NK-92 treated with Interleukin-12 subunit alpha and Interleukin-12 subunit beta, amount 100 ng/mL, for 24 hours (cell line): ENCODE measurements at regions not wholly inside any gene's neighbourhood (a gene's known extent, or its start where the extent isn't known, plus 50 kb on each side); places are given as distances from the start of the nearest gene placed in this dataset.
"Not testable (repeated sequence)": the region's sequence is repeated elsewhere in the genome, so short reads cannot be mapped to it uniquely, and the experiment has no call there.

Experiments used
- DNase-seq: peaks from one replicate; lab custom pipeline; 2025; lab: John Stamatoyannopoulos, UW

DNA sequence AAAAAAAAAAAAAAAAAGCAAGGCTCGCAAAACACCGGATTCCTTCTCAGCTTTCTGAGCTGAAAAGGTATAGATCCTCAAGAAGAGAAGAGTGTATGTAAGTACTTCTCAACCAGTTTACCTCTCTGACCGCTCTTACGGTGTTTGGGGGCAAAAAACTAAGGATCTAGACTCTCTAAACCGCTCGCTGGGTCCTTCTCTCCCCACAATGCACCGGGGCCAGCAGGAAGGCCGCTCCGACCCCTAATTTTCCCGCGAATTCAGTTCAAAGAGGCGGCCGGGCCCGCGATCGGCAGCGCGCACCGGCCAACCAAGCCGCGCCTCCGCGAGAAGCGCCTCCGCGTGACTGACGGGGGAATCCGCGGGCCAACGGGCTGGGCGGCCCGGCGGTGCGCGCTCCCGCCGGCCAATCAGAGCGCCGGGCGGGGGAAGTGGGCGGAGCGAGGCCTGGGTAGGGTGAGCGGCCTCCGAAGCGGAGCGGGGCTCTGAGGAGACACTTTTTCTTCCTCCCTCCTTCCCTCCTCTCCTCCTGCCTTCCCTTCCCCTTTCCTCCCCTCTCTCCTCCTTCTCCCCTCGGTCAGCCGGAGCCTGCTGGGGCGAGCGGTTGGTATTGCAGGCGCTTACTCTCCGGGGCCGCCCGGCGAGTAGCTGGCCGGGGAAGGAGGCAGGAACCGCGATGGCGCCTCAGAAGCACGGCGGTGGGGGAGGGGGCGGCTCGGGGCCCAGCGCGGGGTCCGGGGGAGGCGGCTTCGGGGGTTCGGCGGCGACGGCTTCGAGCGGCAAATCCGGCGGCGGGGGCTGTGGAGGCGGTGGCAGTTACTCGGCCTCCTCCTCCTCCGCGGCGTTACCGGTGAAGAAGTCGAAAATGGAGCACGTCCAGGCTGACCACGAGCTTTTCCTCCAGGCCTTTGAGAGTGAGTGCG is 93.0 kb downstream of the CRLF3 start:
- DNase-seq: peak; percentile 71

DNA sequence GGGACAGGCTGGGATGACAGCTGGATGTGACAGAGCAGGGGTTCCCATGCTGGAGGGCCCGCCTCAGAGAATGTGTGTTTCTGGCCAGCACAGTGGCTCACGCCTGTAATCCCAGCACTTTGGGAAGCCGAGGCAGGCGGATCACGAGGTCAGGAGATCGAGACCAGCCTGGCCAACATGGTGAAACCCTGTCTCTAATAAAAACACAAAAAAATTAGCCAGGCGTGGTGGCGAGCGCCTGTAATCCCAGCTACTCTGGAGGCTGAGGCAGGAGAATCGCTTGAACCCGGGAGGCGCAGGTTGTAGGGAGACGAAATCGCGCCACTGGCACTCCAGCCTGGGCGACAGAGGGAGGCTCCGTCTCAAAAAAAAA is 93.7 kb downstream of the CRLF3 start:
- not testable (repeated sequence) for DNase-seq

DNA sequence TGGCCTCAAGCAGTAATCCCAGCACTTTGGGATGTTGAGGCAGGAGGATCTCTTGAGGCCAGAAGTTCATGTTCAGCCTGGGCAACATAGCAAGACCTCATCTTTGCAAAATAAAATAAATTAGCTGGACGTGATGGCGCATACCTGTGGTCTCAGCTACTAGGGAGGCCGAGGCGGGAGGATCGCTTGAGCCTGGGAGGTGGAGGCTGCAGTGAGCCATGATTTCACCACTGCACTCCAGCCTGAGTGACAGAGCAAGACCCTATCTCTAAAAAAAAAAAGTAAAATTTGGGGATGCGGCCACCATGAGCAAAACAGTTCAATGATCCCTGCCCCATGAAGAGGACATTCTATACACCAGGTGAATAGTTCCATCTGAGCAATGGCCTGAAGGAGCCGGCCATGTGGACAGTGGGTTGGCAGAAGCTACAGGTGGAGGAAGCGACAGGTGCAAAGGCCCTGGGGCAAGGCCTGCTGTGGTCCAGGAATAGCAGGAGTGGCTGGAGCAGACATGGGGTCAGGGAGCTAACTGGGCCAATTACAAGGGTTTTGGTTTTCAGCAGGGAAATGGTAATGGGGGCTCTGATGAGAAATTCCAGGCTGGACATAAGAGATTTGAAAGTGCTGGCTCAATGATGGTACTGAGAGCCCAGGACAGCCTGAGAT is 94.2 kb downstream of the CRLF3 start:
- DNase-seq: not testable (repeated sequence)

DNA sequence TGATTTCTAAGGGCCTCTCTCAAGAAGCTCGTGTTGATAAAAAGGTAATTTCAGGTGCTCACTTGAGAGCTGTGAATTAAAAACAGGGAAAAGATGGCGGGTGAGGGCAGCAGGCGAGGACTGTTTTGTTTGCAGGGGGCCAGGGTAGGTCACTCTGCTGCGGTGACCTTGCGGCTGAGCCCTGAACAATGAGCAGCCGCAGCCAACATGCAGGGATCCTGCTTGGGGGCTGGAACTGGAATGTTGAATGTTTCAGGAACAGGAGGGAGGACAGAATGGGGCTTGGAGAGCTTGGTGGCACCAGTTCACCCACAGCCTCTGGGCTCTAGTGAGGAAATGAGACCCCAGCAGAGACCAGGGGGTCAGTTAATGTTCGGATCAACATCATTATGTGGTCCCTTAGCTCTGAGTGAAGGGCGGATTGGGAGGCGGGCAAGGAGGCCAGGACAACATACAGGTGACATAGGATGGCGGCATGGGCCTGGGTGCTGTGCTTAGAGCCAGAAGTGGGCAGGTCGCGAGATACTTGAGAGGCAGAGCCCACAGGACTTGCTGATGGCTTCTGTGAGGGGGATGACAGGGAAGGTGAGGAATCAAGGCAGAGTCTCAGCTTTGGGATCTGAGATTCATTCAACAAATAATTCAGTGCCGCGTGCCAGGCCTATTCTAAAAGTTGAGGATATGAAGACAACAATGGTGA is 94.9 kb downstream of the CRLF3 start:
- not testable (repeated sequence) for DNase-seq

DNA sequence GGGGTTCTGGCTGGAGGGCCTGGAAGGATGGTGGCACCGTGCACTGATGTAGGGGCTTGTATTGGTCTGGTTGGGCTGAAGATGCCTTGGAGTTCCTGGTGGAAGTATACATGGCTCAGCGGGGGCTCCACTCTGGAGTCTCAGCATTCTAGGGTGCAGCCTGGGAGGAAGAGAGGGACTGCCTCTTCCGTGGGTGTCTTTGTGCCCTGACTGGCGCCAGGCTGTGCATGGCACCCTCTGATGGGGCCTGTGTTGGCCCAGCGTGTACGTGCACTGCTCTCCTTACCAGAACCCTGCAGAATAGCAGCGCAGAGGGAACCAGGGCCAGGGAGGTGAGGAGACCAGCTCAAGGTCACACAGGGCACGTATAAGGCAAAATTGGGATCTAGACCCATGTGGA is 97.0 kb downstream of the CRLF3 start:
- not testable (repeated sequence) for DNase-seq

DNA sequence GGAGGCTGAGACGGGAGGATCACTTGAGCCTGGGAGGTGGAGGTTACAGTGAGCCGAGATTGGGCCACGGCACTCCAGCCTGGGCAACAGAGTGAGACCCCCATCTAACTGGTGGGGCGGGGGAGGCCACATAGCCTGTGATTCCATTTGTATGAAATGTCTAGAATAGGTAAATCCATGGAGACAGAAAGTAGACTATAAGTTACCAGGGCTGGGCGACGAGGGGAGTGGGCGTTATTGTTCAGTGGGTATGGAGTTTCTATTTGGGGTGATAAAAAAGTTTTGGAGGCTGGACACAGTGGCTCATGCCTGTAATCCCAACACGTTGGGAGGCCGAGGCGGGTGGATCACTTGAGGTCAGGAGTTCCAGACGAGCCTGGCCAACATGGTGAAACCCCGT is 97.8 kb downstream of the CRLF3 start:
- not testable (repeated sequence) for DNase-seq

DNA sequence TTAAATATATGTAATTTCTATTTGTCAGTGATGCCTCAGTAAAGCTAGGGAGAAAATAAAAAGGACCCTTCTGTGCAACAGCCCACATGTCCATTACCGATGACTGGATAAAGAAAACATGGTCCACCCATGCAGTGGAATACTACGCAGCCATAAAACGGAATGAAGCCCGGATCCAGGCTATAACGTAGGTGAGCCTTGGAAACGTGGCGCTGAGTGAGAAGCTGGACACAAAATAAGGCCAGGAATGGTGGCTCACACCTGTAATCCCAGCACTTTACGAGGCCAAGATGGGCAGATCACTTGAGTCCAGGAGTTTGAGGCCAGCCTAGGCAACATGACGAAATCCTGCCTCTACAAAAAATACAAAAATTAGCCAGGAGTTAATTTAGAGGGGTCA is 98.2 kb downstream of the CRLF3 start:
- not testable (repeated sequence) for DNase-seq

DNA sequence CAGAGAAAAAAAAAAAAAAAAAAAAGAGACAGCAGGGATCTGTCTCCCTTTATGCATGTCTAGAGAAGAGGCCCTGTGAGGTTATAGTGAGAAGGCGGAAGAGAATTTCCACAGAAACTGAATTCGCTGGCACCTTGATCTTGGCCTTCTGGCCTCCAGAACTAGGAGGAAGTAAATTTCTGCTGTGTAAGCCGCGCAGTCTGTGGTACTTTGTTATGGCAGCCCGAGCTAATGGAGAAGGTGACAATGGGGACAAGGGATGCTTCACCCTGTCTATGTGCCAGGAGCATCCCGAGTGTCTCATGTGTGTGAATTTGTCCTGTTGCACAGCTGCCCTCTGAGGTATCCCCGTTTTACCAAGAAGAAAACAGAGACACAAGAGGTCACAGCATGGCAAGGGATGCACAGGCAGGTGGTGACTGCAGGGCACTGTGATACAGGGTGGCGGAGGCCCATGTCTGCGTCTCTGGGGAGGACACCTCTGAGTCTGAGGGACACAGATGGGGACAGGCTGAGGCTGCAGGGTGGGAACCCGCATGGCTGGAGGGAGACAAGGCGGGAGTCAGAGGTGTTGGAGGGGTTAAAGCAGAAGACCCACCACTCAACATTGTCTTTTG is 100.3 kb downstream of the CRLF3 start:
- DNase-seq: not testable (repeated sequence)

DNA sequence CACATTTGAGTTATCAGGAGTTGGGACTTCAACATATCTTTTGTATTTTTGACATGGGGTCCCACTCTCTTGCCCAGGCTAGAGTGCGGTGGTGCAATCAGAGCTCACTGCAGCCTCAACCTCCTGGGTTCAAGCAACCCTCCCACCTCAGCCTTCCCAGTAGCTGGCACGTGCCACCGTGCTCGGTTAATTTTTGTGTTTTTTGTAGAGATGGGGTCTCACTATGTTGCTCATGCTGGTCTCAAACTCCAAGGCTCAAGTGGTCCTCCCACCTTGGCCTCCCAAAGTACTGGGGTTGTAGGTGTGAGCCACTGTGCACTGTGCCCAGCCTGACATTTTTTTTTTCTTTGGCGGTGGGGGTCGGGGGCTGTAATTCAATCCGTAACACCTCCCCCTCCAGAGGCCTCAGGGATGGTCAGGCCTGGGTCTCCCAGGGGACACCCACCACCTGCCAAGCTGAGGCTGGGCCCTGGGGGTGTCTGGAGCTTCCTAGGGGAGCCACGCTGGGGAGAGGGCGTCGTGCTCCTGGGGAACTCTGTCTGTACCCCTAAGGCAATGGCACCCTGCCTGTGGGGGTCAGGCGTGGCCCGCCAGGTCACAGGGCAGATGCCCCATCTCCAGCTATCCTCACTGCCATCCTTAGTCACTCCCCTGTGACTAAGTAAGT is 102.2 kb downstream of the CRLF3 start:
- DNase-seq: not testable (repeated sequence)

DNA sequence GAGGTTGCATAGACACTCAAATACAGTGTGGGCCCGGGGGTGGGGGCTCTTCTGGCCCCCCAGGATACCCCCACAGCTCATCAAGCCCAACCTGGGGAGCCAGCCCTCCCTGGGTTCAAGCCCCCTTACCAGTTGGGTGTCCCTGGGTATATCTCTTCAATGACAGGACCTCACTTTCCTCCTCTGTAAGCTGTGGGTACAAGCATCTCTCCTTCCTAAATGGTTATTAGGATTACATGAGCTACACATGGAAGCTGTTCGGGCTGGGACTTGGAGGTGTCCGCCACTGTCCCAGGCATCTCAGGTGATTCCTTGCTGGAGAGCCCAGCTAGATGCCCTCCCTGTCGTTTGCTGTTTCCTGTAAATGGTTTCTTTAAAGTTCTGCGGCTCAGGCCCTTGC is 103.5 kb downstream of the CRLF3 start:
- not testable (repeated sequence) for DNase-seq

DNA sequence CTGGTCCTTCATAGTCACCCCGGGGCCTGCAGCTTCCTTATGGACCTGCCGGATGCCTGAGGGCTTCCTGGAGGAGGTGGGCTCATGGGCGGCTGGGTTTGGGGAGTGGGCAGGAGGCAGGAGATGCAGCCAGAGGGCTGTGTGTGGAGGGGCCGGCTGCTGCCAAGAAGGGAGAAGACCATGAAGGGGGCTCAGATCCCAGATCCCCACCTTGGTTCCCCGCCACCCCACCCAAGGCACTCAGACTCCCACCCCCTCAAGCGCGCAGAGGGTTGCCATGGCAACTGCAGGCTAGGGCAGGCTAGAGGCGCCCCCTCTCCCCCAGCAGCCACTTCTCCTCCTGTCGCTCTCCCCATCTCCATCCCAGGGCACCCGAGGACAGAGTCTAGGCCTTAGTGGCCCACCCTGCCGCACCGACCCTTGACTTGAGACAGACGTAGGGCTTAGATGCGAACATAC is 104.5 kb downstream of the CRLF3 start:
- DNase-seq: no peak

DNA sequence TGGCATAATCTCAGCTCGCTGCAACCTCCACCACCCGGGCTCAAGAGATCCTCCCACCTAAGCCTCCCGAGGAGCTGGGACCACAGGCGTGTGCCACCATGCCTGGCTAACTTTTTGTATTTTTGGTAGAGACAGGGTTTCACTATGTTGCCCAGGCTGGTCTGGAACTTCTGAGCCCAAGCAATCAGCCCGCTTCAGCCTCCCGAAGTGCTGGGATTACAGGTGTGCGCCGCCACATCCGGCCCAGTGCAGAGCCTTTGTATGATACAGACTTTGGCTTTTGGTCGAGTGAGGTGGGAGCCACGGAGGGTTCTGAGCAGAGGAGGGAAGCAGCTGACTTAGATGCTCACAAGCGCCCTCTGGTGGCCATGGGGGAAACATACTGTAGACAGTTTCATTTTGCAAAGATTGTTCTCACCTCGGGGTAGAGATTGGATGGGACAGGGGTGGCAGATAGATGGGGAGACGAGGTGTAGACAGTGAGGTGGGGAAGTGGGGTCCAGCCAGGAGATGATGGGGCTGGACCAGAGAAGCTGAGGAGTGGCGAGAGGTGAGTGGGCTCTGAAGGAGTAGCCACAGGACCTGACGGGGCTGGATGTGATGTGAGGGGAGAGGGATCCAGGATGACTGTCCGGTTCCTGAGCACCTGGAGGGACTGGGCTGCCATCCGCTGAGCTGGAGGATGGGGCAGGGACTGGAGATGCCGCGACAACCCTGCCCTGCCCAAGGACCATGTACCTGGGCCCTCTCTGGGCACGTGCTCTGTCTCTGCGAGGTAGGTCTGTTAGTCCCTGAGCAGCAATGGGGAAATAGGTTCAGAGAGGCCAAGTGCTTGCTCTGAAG is 105.1 kb downstream of the CRLF3 start:
- peak; percentile 46 for DNase-seq

DNA sequence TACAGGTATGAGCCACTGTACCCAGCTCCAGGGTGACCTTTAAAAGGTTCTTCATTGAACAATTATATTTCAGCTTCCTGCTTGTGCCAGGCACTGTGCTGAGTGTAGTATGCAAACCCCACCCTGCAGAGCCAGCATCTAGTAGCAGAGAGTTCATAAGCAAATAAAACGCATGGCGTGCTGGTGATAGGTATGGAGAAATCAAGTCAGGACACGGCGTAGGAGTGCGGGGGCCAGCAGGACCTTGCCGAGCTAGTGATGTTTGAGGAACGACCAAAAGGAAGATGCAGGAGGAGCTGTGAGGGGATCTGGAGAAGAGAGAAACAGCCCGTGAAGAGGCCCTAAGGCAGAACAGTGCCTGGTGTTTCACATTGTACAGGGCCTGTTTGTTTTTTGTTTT is 105.8 kb downstream of the CRLF3 start:
- not testable (repeated sequence) for DNase-seq

DNA sequence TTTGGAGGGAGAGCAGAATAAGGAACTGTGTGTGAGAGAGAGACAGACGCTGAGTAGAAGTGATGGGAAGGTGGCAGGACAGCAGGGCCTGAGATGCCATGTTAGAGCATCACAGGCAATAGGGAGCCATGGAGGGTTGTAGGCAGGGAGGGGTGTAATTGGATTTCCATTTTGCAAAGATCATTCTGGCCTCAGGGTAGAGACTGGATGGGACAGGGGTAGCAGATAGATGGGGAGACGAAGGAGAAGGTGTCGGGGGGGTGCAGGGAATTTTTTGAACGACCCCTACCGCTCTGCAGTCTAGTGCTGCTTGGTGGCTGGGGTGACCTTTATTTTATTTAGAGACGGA is 106.4 kb downstream of the CRLF3 start:
- DNase-seq: not testable (repeated sequence)

DNA sequence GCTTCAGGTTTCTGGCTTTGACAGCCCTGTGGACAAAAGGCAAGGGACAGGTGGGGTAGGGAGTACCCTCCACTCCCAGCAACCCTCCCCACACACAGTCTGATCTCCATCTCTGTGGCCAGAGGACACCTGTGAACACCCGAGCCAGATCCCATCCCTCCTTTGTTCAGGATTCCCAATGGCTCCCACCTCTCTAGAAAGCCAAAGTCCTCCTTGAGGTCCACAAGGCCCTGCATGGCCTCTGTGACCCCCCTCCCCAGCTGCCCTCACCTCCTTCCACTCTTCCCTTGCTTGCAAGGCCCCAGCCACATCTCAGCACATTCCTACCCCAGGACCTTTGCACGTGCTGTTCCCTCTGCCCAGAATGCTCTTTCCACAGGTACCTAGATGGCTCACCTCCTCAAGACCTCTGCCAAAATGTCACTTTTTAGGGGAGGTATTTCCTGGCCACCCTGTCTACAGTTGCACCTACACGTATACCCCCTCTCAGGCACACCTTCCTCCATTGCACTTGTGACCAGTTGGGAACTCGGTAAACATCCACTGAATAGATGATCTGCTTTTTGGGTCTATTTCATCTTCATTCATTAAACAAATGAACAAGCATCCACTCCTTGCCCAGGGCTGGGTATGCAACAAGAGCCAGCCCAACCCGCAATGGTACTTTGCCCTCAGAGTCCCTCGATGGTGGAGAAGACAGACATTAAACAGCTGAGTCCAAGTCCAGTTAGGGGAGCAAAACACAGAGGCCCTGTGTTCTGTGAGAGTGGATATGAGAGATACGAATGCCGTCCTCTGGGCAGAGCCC is 107.0 kb downstream of the CRLF3 start:
- no peak for DNase-seq

DNA sequence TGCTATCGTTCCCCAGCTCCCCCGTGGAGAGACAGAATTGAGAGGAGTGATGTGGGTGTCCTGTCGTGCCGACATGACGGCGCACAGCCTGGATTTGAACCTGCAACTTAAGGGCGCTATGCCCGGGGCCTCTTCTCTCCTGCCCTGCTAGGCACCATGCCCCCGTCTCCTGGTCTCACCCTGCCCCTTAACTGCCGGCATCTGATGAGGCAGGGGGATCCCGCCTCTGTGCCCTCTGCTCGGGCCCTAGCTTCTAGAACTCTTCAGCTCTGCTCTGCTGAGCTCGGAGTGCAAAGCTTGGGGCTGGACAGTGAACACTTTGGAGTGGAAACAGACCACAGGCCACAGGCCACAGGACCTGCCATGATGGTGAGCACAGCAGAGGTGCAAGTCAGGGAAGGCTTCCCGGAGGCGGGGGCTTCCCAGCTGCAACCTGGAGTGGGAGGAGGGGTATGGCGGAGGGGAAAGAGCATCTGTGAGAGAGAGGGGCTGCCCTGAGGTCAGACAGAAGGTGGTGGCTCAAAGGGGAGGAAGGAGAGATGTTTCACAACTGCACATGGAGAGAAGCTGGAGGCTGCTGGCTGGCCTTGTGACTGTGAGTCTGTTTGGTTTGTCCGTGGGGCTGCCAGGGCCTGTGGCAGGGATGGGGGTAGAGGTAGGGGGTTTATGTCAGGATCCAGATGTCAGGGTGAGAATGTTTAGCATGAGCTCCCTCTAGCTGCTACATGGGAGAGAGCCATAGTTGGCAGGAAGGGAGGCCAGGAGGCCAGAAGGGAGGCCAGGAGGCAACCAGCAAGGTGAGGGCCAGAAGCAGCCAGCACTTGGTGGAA is 107.8 kb downstream of the CRLF3 start:
- DNase-seq: no peak

DNA sequence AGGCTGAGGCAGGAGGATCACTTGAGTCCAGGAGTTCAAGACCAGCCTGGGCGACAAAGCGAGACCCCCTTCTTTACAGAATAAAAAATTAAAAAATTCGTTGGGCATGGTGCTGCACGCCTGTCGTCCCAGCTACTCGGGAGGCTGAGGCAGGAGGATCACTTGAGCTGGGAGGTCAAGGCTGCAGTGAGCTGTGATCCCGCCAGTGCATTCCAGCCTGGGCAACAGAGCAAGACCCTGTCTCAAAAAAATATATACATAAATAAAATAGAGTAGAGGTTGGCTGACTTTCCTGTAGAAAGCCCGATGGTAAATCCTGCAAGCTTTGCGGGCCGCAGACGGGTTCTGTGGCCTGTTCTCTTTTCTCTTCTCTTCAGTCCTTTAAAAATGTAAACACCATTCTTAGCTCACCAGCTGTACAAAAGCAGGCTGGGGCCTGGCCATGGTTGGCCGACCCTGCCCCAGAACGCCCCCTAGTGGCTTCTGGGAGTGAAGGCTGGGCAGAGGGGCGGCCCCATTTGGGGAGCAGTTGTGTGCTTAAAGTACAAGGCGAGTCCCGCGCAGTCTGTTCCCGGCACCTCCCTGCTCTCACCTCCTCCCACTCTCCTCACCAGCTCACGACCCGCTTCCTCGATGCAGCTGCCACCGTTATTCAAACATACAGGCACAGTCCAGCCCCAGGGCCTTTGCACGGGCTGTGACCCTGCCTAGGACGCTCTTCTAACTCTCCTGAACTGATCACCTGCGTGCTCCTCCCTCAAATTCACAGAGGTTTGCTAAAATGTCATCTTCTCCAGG is 109.5 kb downstream of the CRLF3 start:
- DNase-seq: peak; percentile 24

DNA sequence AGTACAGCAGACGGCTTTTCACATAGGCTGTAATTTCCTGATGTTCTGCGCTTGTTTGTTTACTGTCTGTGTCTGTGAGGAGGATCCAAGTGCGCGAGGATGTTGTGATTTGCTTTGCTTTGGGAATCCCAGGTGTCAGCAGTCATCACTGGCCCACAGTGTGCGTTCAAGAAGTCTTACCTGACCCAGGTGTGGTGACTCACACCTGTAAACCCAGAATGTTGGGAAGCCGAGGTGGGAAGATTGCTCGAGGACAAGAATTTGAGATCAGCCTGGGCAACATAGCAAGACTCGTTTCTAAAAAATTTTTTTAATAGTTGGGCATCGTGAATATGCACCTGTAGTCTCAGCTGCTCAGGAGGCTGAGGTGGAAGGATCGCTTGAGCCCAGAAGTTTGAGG is 110.7 kb downstream of the CRLF3 start:
- DNase-seq: not testable (repeated sequence)
